Ovary (tissue), 7 donors: ENCODE measurements at regions not wholly inside any gene's neighbourhood (a gene's known extent, or its start where the extent isn't known, plus 50 kb on each side); places are given as distances from the start of the nearest gene placed in this dataset.

Experiments used
- DNase-seq, 5 donors: peaks; one replicate each; pipeline ENCODE4 v3.0.0-alpha.2; 2019 to 2020
- H3K27ac ChIP-seq, 2 donors: fragments of 200-600 bp; one replicate each; pipeline versions ENCODE4 v1.5.1 to v1.8.0; 2019 to 2022
- H3K27me3 ChIP-seq: fragments of 200-600 bp; one replicate; pipeline ENCODE4 v1.8.0; 2022
- H3K36me3 ChIP-seq: fragments of 200-600 bp; sonication (generic); one replicate; pipeline ENCODE4 v1.5.1; 2019
- H3K4me1 ChIP-seq: one replicate; pipeline ENCODE4 v1.8.1; 2013; ENCODE audit warnings: mild to moderate bottlenecking, moderate library complexity; ENCODE audit not compliant: insufficient read depth
- H3K4me3 ChIP-seq: fragments of 200-600 bp; sonication (generic); one replicate; pipeline ENCODE4 v1.5.1; 2017
- H3K9me3 ChIP-seq, 2 donors: fragments of 200-600 bp in 1 of 2; sonication (generic) in 1 of 2; one replicate each; pipeline versions ENCODE4 v1.5.1 to v1.8.1; 2013 to 2019; ENCODE audit warnings: mild to moderate bottlenecking in 1 of 2, moderate library complexity in 1 of 2
- EP300 ChIP-seq: sonication (generic); formaldehyde crosslinking; IDR thresholded peaks from one replicate; pipeline ENCODE4 v1.6.1; 2017; ENCODE audit warnings: antibody characterized with exemption
- POLR2A ChIP-seq: fragments of 450-650 bp; IDR thresholded peaks from one replicate; pipeline ENCODE4 v1.6.1; 2017; ENCODE audit warnings: antibody characterized with exemption, mild to moderate bottlenecking, moderate library complexity
- WGBS, 3 donors: extraction: QIAGEN DNeasy Blood & Tissue Kit in 1 of 3; methylation state at CpG; one replicate each; pipeline versions ENCODE4 v1.1.5 to v1.1.7; 2013 to 2017; 5-methylcytosine and 5-hydroxymethylcytosine counted together
- intact Hi-C, 4 donors: fragments of 100-400 bp; cut with DNase I; formaldehyde crosslinking; loops; one replicate each; pipeline versions ENCODE4 v1.11.0 to v1.15.1; 2022 to 2023
- TF ChIP-seq, protein P1 (sequence below), 3 donors: fragments of 450-650 bp in 2 of 3; fragments of 200-600 bp in 1 of 3; IDR thresholded peaks; one replicate each; pipeline versions ENCODE4 v1.5.1 to v1.8.0; 2016 to 2022; ENCODE audit warnings: antibody characterized with exemption in 3 of 3, mild to moderate bottlenecking in 1 of 3
- donor health status: DM: no; HTN: no; CAD: no; lungs with moderate emphysema.
- donor health status: DM: no; HTN: no; CAD: no.
- donor health status: Bipolar disorder and iron deficiency.
- donor health status: DM: no; HTN: no; CAD: no.
- donor health status: DM: yes; HTN: yes; CAD: no.

DNA sequence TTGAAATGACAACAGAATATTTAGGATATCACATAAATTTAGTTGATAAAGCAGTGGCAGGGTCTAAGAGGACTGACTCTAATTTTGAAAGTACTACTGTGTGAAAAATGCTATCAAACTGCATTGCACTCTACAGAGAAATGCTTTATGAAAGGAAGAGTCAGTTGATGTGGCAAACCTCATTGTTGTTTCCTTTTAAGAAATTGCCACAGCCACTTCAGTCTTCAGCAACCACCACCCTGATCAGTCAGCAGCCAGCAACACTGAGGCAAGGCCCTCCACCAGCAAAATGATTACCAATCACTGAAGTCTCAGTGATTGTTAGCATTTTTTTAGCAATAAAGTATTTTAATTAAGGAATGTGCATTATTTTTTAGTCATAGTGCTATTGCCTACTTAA is 488.7 kb upstream of the SLC39A10 start:
- Histone ChIP-seq H3K36me3 (no peaks in the 10 kb centered on the region), H3K4me1 (no peaks in the 10 kb centered on the region), H3K27ac (no peak overlapping the region), H3K9me3 (no peaks in the 10 kb centered on the region), H3K4me3 (no peak overlapping the region), H3K27me3 (no peaks in the 10 kb centered on the region)
- TF ChIP-seq, protein P1, sequence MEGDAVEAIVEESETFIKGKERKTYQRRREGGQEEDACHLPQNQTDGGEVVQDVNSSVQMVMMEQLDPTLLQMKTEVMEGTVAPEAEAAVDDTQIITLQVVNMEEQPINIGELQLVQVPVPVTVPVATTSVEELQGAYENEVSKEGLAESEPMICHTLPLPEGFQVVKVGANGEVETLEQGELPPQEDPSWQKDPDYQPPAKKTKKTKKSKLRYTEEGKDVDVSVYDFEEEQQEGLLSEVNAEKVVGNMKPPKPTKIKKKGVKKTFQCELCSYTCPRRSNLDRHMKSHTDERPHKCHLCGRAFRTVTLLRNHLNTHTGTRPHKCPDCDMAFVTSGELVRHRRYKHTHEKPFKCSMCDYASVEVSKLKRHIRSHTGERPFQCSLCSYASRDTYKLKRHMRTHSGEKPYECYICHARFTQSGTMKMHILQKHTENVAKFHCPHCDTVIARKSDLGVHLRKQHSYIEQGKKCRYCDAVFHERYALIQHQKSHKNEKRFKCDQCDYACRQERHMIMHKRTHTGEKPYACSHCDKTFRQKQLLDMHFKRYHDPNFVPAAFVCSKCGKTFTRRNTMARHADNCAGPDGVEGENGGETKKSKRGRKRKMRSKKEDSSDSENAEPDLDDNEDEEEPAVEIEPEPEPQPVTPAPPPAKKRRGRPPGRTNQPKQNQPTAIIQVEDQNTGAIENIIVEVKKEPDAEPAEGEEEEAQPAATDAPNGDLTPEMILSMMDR (IDR thresholded peaks at IDR 0.05), result no peak
- TF ChIP-seq EP300 (no peak), POLR2A (no peak)
- no peak for DNase-seq
- intact Hi-C loops, result no loop called here

DNA sequence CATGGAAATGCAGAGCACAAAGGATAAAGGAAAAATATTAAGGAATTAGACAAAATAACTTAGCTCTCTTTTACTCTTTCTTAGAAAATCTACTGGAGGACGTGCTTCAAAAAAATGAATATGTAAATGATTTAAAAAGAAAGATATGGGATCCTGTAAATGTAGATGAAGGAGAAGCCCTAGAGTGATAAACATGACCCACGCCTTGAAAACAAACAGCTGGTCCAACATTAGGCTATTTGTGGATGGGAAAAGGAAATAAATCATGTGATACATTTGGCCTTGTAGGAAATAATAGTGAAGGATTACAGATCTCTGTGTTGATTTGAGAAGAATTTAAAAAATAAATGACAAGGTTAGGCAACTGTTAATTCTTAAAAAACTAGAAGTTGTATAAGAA is 492.1 kb upstream of the SLC39A10 start:
- Histone ChIP-seq H3K9me3 (no peaks in the 10 kb centered on the region), H3K4me3 (no peak overlapping the region), H3K4me1 (no peaks in the 10 kb centered on the region), H3K27ac (no peak overlapping the region), H3K36me3 (no peaks in the 10 kb centered on the region), H3K27me3 (no peaks in the 10 kb centered on the region)
- TF ChIP-seq POLR2A, result no peak
- TF ChIP-seq, protein P1 (IDR thresholded peaks at IDR 0.05), result no peak
- TF ChIP-seq EP300, result no peak
- 55 to 68% (median 62%) methylated on average over 2 of the region's 2 CpGs for WGBS, 3 donors
- DNase-seq, result no peak
- intact Hi-C loops, result no loop called here

DNA sequence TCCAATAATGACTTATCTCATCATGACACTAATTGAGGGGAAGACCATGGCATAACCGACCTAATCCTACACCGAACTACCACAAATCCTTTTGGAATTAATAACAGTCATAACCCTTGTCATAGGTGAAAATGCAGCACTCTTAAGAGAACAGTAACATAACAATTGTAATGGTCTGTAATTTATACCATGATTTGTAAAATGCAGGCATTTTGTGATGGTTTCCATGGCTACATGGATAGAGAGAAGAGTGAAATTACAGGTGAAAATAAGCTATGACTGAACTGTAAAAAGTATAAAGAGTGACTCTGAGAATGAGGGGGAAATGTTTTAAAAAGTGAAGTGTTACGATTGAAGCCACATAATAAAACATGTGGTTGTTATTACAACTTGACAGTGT is 494.1 kb upstream of the SLC39A10 start:
- TF ChIP-seq EP300, result no peak
- TF ChIP-seq, protein P1 (IDR thresholded peaks at IDR 0.05), result no peak
- TF ChIP-seq POLR2A, result no peak
- intact Hi-C loops, result no loop called here
- no peak for DNase-seq
- no peaks in the 10 kb centered on the region for H3K9me3 ChIP-seq
- H3K27ac ChIP-seq, result no peak overlapping the region
- H3K4me1 ChIP-seq, result no peaks in the 10 kb centered on the region
- no peaks in the 10 kb centered on the region for H3K36me3 ChIP-seq
- 27 to 39% (median 30%) methylated on average over 3 of the region's 3 CpGs for WGBS, 3 donors
- no peaks in the 10 kb centered on the region for H3K27me3 ChIP-seq
- H3K4me3 ChIP-seq, result no peak overlapping the region

DNA sequence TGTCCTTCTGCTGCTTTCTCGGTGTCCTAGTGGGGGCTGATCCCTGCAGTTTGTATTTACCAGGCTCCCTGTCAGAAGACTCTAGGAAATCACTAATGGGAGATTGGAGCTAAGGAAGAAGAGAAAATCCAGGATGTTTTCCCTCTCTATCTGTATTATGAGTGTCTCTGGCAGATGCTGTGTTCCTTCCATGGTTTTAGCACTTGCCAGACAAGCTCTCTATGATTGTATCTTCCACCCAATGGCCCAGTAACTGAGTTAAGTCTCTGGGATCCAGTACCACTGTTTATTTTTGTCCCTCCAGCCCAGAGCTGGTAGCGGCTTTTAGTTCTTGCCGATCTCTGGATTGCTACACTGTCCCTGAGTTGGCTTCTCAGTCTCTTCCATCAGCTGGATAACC is 494.8 kb upstream of the SLC39A10 start:
- intact Hi-C loops, result no loop called here
- no peak overlapping the region for H3K4me3 ChIP-seq
- no peak for TF ChIP-seq EP300
- TF ChIP-seq POLR2A, result no peak
- TF ChIP-seq, protein P1 (IDR thresholded peaks at IDR 0.05), result no peak
- H3K4me1 ChIP-seq, result no peaks in the 10 kb centered on the region
- WGBS, 3 donors, result 89 to 93% (median 92%) methylated on average over 3 of the region's 3 CpGs
- H3K27me3 ChIP-seq, result no peaks in the 10 kb centered on the region
- no peaks in the 10 kb centered on the region for H3K9me3 ChIP-seq
- H3K36me3 ChIP-seq, result no peaks in the 10 kb centered on the region
- no peak for DNase-seq
- no peak overlapping the region for H3K27ac ChIP-seq

DNA sequence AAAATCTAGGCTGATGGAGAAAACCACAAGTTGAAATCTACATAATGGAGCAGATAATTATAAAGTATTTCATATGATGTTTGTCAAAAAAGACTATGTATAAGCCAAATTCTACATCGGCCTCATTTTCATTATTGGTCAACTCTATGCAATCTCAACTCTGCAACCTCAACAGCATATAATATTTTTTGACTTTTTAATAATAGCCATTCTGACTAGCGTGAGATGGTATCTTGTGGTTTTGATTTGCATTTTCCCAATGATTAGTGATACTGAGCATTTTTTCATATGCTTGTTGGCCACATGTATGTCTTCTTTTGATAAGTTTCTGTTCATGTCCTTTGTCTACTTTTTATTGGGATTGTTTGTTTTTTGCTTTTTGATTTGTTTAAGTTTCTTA is 496.1 kb upstream of the SLC39A10 start:
- Histone ChIP-seq H3K9me3 (no peaks in the 10 kb centered on the region), H3K4me3 (no peak overlapping the region), H3K27me3 (no peaks in the 10 kb centered on the region), H3K27ac (no peak overlapping the region), H3K36me3 (no peaks in the 10 kb centered on the region), H3K4me1 (no peaks in the 10 kb centered on the region)
- intact Hi-C loops, result no loop called here
- WGBS, 3 donors, result 84 to 90% (median 90%) methylated on average over 2 of the region's 2 CpGs
- DNase-seq, result no peak
- TF ChIP-seq, protein P1 (IDR thresholded peaks at IDR 0.05), result no peak
- TF ChIP-seq EP300 (no peak), POLR2A (no peak)
